H1 (cell line): ENCODE measurements at regions not wholly inside any gene's neighbourhood (a gene's known extent, or its start where the extent isn't known, plus 50 kb on each side); places are given as distances from the start of the nearest gene placed in this dataset.

Experiments
- CTCF ChIA-PET: fragments of 300-600 bp; sonication (Branson Sonifier 250); formaldehyde crosslinking; loops from one replicate; lab custom pipeline; 2021; ENCODE audit not compliant: partially characterized antibody; lab: Charles Lee
- POLR2A ChIA-PET: fragments of 300-600 bp; sonication (Branson Sonifier 250); formaldehyde crosslinking; loops from one replicate; lab custom pipeline; 2021; ENCODE audit warnings: inconsistent platforms; ENCODE audit not compliant: partially characterized antibody; lab: Charles Lee
- DNase-seq, 2 experiments: peaks; one replicate each; pipeline versions ENCODE4 v3.0.0 to v3.0.0-alpha.2; 2010 to 2022; ENCODE audit warnings: low spot score in 2 of 2, low read depth in 1 of 2, mixed read lengths in 1 of 2
- FAIRE-seq: peaks from 2 replicates; lab custom pipeline; 2011; peaks lifted over from hg19 to GRCh38; lab: Jason Lieb, UNC
- H2AFZ ChIP-seq: 2 replicates; pipeline ENCODE4 v1.8.1; 2012; ENCODE audit warnings: low read length, inconsistent platforms
- H2AK5ac ChIP-seq: 2 replicates; pipeline ENCODE4 v1.6.1; 2013; ENCODE audit warnings: low read depth, low read length
- H2BK120ac ChIP-seq: replicated peaks from 2 replicates; pipeline ENCODE3; 2013; ENCODE audit warnings: low read depth, low read length, inconsistent platforms
- H2BK12ac ChIP-seq: 2 replicates; pipeline ENCODE4 v1.6.1; 2013; ENCODE audit warnings: low read depth, low read length
- H2BK15ac ChIP-seq: 2 replicates; pipeline ENCODE4 v1.6.1; 2013; ENCODE audit warnings: low read length
- H2BK20ac ChIP-seq: 2 replicates; pipeline ENCODE4 v1.6.1; 2013; ENCODE audit warnings: low read length
- H2BK5ac ChIP-seq: 2 replicates; pipeline ENCODE4 v1.6.1; 2013; ENCODE audit warnings: low read depth, low read length
- H3K14ac ChIP-seq: 2 replicates; pipeline ENCODE4 v1.6.1; 2013; ENCODE audit warnings: inconsistent platforms; ENCODE audit not compliant: insufficient read length
- H3K18ac ChIP-seq: 2 replicates; pipeline ENCODE4 v1.6.1; 2013; ENCODE audit warnings: low read length; ENCODE audit errors: extremely low read depth
- H3K23ac ChIP-seq: 2 replicates; pipeline ENCODE4 v1.6.1; 2013; ENCODE audit warnings: inconsistent platforms; ENCODE audit not compliant: insufficient read length
- H3K23me2 ChIP-seq: 2 replicates; pipeline ENCODE4 v1.6.1; 2013; ENCODE audit warnings: low read depth, low read length
- H3K27ac ChIP-seq: 2 replicates; pipeline ENCODE4 v1.6.1; 2011; ENCODE audit warnings: low read depth, low read length, inconsistent platforms
- H3K27me3 ChIP-seq, 4 experiments: replicated peaks in 1 of 4; 1 replicate in 1 of 4; 2 replicates in 3 of 4; pipeline versions ENCODE4 v1.6.1 to v1.8.1; 2011 to 2013; ENCODE audit warnings: low read length in 3 of 4, mild to moderate bottlenecking in 3 of 4, inconsistent platforms in 2 of 4, mixed read lengths in 2 of 4, moderate library complexity in 1 of 4; ENCODE audit not compliant: control insufficient read depth in 3 of 4, insufficient read depth in 3 of 4; ENCODE audit errors: extremely low read depth in 1 of 4
- H3K36me3 ChIP-seq, 4 experiments: 2 replicates each; pipeline versions ENCODE4 v1.6.1 to v1.8.1; 2011 to 2013; ENCODE audit warnings: mild to moderate bottlenecking in 4 of 4, low read length in 3 of 4, moderate library complexity in 2 of 4, control low read depth in 1 of 4, inconsistent platforms in 1 of 4; ENCODE audit not compliant: insufficient read depth in 4 of 4, control insufficient read depth in 2 of 4
- H3K4ac ChIP-seq: replicated peaks from 2 replicates; pipeline ENCODE3; 2013; ENCODE audit warnings: low read length, low read depth, mixed read lengths, inconsistent platforms; ENCODE audit not compliant: insufficient read length
- H3K4me1 ChIP-seq, 4 experiments: replicated peaks in 1 of 4; 1 replicate in 1 of 4; 2 replicates in 3 of 4; pipeline versions ENCODE4 v1.6.1 to v1.8.1; 2011 to 2013; ENCODE audit warnings: low read length in 3 of 4, inconsistent platforms in 2 of 4, mixed read lengths in 1 of 4; ENCODE audit not compliant: insufficient read depth in 4 of 4, control insufficient read depth in 3 of 4
- H3K4me2 ChIP-seq, 2 experiments: 2 replicates each; pipeline versions ENCODE4 v1.6.1 to v1.8.1; 2011 to 2013; ENCODE audit warnings: low read depth in 2 of 2, low read length in 2 of 2, control low read depth in 1 of 2, inconsistent platforms in 1 of 2, mild to moderate bottlenecking in 1 of 2; ENCODE audit not compliant: insufficient read depth in 1 of 2
- H3K4me3 ChIP-seq, 4 experiments: fragments of 200-600, 300-600 bp in 1 of 4; sonication (generic), shearing (Covaris generic), sonication (Bioruptor Twin) in 1 of 4; 2 replicates each; pipeline versions ENCODE4 v1.5.1 to v1.8.1; 2011 to 2016; ENCODE audit warnings: low read length in 4 of 4, low read depth in 3 of 4, control low read depth in 2 of 4, inconsistent platforms in 2 of 4, mild to moderate bottlenecking in 2 of 4, mixed read lengths in 1 of 4, moderate library complexity in 1 of 4; ENCODE audit not compliant: insufficient read depth in 2 of 4; ENCODE audit errors: extremely low read depth in 1 of 4
- H3K56ac ChIP-seq: replicated peaks from 2 replicates; pipeline ENCODE3; 2013; ENCODE audit warnings: low read depth, mild to moderate bottlenecking, mixed read lengths, low read length, inconsistent platforms; ENCODE audit not compliant: insufficient read length
- H3K79me1 ChIP-seq: 2 replicates; pipeline ENCODE4 v1.6.1; 2013; ENCODE audit warnings: low read depth, low read length, control low read depth
- H3K79me2 ChIP-seq, 2 experiments: 2 replicates each; pipeline versions ENCODE4 v1.6.1 to v1.8.1; 2012 to 2013; ENCODE audit warnings: low read length in 2 of 2, mild to moderate bottlenecking in 2 of 2, inconsistent platforms in 1 of 2; ENCODE audit not compliant: insufficient read depth in 2 of 2, control insufficient read depth in 1 of 2
- H3K9ac ChIP-seq, 4 experiments: replicated peaks in 1 of 4; 1 replicate in 1 of 4; 2 replicates in 3 of 4; pipeline versions ENCODE4 v1.6.1 to v1.8.1; 2011 to 2013; ENCODE audit warnings: low read depth in 3 of 4, low read length in 3 of 4, control low read depth in 2 of 4, mild to moderate bottlenecking in 2 of 4, moderate library complexity in 2 of 4, inconsistent platforms in 1 of 4; ENCODE audit errors: extremely low read depth in 1 of 4
- H3K9me3 ChIP-seq, 2 experiments: 2 replicates each; pipeline versions ENCODE4 v1.6.1 to v1.8.1; 2012 to 2013; ENCODE audit warnings: mild to moderate bottlenecking in 2 of 2, moderate library complexity in 2 of 2, control low read depth in 1 of 2, inconsistent platforms in 1 of 2, low read depth in 1 of 2, low read length in 1 of 2, mixed read lengths in 1 of 2; ENCODE audit not compliant: insufficient read depth in 2 of 2
- H4K20me1 ChIP-seq, 2 experiments: replicated peaks in 1 of 2; 2 replicates each; pipeline versions ENCODE3 to v1.8.1; 2011 to 2013; ENCODE audit warnings: inconsistent platforms in 2 of 2, low read length in 2 of 2, mild to moderate bottlenecking in 1 of 2; ENCODE audit not compliant: insufficient read depth in 2 of 2, control insufficient read depth in 1 of 2
- H4K5ac ChIP-seq: 2 replicates; pipeline ENCODE4 v1.6.1; 2013; ENCODE audit warnings: low read length, low read depth, mixed read lengths, inconsistent platforms; ENCODE audit not compliant: insufficient read length
- H4K8ac ChIP-seq: 2 replicates; pipeline ENCODE4 v1.8.0; 2013; ENCODE audit warnings: mild to moderate bottlenecking, moderate library complexity, low read length, inconsistent platforms; ENCODE audit not compliant: insufficient read depth; ENCODE audit errors: extremely low read depth
- H4K91ac ChIP-seq: replicated peaks from 2 replicates; pipeline ENCODE3; 2013; ENCODE audit warnings: low read length, mixed read lengths, inconsistent platforms; ENCODE audit not compliant: insufficient read length
- BRCA1 ChIP-seq: IDR thresholded peaks from 2 replicates; pipeline ENCODE4 v1.6.1; 2012; ENCODE audit warnings: low read depth, low read length, improper control_type of control experiment
- KDM4A ChIP-seq: IDR thresholded peaks from one replicate; pipeline ENCODE4 v1.7.1; 2012; ENCODE audit warnings: low read depth, mild to moderate bottlenecking, moderate library complexity, low read length, inconsistent platforms; ENCODE audit not compliant: severe bottlenecking
- TCF12 ChIP-seq: IDR thresholded peaks from 2 replicates; pipeline ENCODE4 v1.6.1; 2011; ENCODE audit warnings: low read depth, mild to moderate bottlenecking, low read length
- WGBS, 2 experiments: shearing (Covaris generic) in 1 of 2; methylation state at CpG; one replicate each; pipeline versions ENCODE4 v1.1.6 to v1.1.7; 2013 to 2015; ENCODE audit warnings: low lambda C conversion rate in 2 of 2, mixed read lengths in 2 of 2, inconsistent platforms in 1 of 2, low coverage in 1 of 2, missing lambda C conversion rate in 1 of 2; ENCODE audit not compliant: insufficient replicate concordance in 2 of 2, insufficient coverage in 1 of 2, insufficient read length in 1 of 2; ENCODE audit errors: extremely low coverage in 1 of 2, missing lambda C conversion rate in 1 of 2; 5-methylcytosine and 5-hydroxymethylcytosine counted together

DNA sequence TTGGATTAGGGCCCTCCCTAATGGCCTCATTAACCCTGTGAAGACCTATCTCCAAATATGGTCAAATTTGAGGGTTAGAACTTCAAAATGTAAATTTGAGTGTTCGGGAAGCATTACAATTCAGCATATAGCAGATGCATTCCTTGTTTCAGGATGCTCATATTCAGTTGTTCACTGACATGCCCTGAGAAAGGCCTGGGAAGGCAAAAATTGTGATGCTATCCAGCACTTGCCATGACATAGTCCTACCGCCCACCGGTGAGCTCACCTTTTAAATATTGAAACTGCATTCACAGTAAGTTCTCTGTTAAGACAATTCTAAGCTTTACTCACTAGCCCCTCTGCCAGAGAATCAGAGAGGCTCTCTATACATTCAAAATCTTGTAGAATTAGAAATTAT lies 300.3 kb upstream of the CCDC54 start:
- DNase-seq, result no peak
- no peak overlapping the region for H3K18ac ChIP-seq
- H3K14ac ChIP-seq, result no peak overlapping the region
- no peaks in the 10 kb centered on the region for H4K20me1 ChIP-seq
- no peaks in the 10 kb centered on the region for H3K36me3 ChIP-seq
- no peak overlapping the region for H2BK5ac ChIP-seq
- H3K9ac ChIP-seq, result no peak overlapping the region
- H3K4ac ChIP-seq, result no peak overlapping the region
- no peak overlapping the region for H3K56ac ChIP-seq
- H2AK5ac ChIP-seq, result no peak overlapping the region
- H3K27me3 ChIP-seq, result no peaks in the 10 kb centered on the region
- H3K79me1 ChIP-seq, result no peaks in the 10 kb centered on the region
- no peak for FAIRE-seq
- TF ChIP-seq BRCA1 (no peak), TCF12 (no peak), KDM4A (no peak)
- no peak overlapping the region for H4K8ac ChIP-seq
- no peak overlapping the region for H3K27ac ChIP-seq
- H3K4me2 ChIP-seq, result no peak overlapping the region
- H3K4me3 ChIP-seq, result no peak overlapping the region
- H2BK20ac ChIP-seq, result no peak overlapping the region
- no peak overlapping the region for H3K23ac ChIP-seq
- ChIA-PET POLR2A (interaction anchor here (0.7 kb wide), 1 partner anchor 771 kb away, joined by 3 read pairs; no protein-coding TSS in a partner anchor), CTCF (interaction anchor here (0.6 to 2.2 kb wide), 2 partner anchors 12 to 485 kb away, joined by 3 to 14 read pairs; no protein-coding TSS in a partner anchor)
- H4K91ac ChIP-seq, result no peak overlapping the region
- no peak overlapping the region for H2BK120ac ChIP-seq
- no peaks in the 10 kb centered on the region for H3K4me1 ChIP-seq
- H2AFZ ChIP-seq, result no peak overlapping the region
- H3K23me2 ChIP-seq, result no peaks in the 10 kb centered on the region
- H2BK15ac ChIP-seq, result no peak overlapping the region
- H4K5ac ChIP-seq, result no peak overlapping the region
- no peaks in the 10 kb centered on the region for H3K79me2 ChIP-seq
- no peaks in the 10 kb centered on the region for H3K9me3 ChIP-seq
- H2BK12ac ChIP-seq, result no peak overlapping the region
- 100% methylated on average over 3 of the region's 3 CpGs; no CpG with 5 or more reads in 1 of the 2 experiments for WGBS, 2 experiments
